ENCODE measurements at regions not wholly inside any gene's neighbourhood (a gene's known extent, or its start where the extent isn't known, plus 50 kb on each side); places are given as distances from the start of the nearest gene placed in this dataset.

DNA sequence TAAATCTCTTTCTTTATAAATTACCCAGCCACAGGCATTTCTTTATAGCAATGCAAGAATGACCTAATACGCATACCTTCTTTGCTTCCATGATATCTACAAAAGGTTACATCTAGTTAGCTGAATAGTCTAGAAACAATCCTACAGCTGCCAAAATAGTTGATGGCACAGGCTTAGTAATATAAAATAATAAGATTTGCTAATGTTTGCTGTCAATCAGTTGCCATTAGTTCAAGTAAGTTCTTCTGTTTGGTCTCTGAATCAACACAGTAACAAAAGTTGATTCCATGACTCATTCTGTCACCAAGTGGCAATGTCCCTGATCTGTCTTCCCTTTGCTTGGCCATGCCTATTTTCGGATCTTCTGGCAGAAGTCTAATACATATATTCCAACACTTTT is 470.2 kb downstream of the SPRY1 start:
- no peak overlapping the region for H3K4me3 ChIP-seq (ENCODE audit: low read depth, low read length)
- TF ChIP-seq, protein P1, sequence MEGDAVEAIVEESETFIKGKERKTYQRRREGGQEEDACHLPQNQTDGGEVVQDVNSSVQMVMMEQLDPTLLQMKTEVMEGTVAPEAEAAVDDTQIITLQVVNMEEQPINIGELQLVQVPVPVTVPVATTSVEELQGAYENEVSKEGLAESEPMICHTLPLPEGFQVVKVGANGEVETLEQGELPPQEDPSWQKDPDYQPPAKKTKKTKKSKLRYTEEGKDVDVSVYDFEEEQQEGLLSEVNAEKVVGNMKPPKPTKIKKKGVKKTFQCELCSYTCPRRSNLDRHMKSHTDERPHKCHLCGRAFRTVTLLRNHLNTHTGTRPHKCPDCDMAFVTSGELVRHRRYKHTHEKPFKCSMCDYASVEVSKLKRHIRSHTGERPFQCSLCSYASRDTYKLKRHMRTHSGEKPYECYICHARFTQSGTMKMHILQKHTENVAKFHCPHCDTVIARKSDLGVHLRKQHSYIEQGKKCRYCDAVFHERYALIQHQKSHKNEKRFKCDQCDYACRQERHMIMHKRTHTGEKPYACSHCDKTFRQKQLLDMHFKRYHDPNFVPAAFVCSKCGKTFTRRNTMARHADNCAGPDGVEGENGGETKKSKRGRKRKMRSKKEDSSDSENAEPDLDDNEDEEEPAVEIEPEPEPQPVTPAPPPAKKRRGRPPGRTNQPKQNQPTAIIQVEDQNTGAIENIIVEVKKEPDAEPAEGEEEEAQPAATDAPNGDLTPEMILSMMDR (IDR thresholded peaks at IDR 0.05; ENCODE audit: low read depth, low read length), result no peak
- no peaks in the 10 kb centered on the region for H3K27me3 ChIP-seq (ENCODE audit: insufficient read depth, low read depth, severe bottlenecking)
- H3K27ac ChIP-seq, result no peak overlapping the region
- no peaks in the 10 kb centered on the region for H3K36me3 ChIP-seq
- no peak for DNase-seq
- H3K9me3 ChIP-seq (ENCODE audit: severe bottlenecking), result peaks cover 2% of the 10 kb centered on the region

DNA sequence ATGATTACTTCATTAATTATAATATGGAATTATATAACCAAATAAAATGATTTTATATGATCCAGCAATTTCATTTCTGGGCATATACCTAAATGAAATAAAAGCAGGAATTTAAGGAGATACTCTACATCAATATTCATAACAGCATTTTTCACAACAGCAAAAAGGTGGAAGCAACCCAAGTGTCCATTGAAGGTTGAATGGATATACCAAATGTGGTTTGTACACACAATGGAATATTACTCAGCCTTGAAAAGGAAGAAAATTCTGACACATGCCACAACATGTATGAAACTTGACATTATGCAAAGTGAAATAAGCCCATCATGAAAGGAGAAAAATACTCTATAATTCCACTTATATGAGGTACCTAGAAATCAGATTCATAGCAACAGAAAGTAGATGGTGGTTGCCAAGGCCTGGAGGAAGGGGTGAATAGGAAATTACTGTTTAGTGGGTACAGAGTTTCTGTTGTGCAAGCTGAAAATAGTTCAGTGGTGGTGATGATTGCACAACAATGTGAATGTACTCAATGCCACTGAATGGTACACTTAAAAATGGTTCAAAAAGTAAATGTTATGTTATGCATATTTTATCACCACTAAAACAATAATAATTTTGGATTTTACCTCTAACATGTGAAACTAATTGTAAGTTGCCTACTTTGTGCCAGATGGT is 471.5 kb downstream of the SPRY1 start:
- TF ChIP-seq, protein P1 (IDR thresholded peaks at IDR 0.05; ENCODE audit: low read depth, low read length), result no peak
- H3K36me3 ChIP-seq, result no peaks in the 10 kb centered on the region
- H3K4me3 ChIP-seq (ENCODE audit: low read depth, low read length), result no peak overlapping the region
- H3K27me3 ChIP-seq (ENCODE audit: insufficient read depth, low read depth, severe bottlenecking), result no peaks in the 10 kb centered on the region
- peaks cover 2% of the 10 kb centered on the region for H3K9me3 ChIP-seq (ENCODE audit: severe bottlenecking)
- no peak for DNase-seq
- H3K27ac ChIP-seq, result no peak overlapping the region

DNA sequence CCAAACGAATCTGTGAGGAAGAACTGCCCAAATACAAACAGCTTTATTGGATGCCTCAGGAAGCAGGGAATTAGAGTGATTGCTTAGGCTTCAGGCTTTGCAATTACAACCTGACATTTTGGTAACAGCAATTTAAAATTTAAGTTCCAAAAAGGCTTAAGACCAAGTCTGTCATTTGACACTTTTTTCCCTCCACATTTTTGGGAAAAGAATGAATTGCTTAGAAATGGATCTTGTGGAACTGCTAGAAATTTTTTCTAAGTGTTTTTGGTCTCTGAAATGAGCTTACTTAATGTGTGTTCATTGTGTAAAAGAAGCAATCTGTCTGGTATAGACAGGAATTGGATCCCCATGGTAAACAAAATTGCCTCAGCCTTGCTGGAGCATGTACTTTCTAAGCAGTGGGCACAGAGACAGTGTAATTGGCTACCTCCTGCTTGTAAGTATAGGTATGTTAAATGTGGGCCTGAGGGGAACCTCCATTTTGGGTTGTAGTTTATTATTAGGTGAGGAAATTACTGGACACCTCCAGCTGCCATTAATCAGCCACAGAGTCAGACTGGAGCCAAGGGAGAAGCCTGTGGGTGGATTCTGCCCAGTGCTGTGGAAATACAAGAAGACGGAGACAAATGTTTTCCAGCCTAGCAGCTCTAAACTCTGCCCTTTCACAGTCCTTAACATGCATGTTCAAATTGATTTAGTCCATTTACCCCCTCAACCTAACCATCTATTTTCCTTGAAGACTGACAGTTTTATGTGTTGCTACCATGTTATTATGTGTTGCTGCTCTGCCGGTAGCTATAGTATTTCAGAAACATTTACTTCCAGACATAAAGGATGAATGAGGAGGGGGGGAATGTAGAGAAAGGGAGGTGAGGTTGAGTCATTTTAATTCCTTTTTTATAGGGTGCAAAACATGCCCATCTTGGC is 473.0 kb downstream of the SPRY1 start:
- DNase-seq, result no peak
- Histone ChIP-seq H3K4me3 (ENCODE audit: low read depth, low read length) (no peak overlapping the region), H3K36me3 (no peaks in the 10 kb centered on the region), H3K27me3 (ENCODE audit: insufficient read depth, low read depth, severe bottlenecking) (no peaks in the 10 kb centered on the region), H3K27ac (no peak overlapping the region), H3K9me3 (ENCODE audit: severe bottlenecking) (peaks cover 2% of the 10 kb centered on the region)
- TF ChIP-seq, protein P1 (IDR thresholded peaks at IDR 0.05; ENCODE audit: low read depth, low read length), result no peak

DNA sequence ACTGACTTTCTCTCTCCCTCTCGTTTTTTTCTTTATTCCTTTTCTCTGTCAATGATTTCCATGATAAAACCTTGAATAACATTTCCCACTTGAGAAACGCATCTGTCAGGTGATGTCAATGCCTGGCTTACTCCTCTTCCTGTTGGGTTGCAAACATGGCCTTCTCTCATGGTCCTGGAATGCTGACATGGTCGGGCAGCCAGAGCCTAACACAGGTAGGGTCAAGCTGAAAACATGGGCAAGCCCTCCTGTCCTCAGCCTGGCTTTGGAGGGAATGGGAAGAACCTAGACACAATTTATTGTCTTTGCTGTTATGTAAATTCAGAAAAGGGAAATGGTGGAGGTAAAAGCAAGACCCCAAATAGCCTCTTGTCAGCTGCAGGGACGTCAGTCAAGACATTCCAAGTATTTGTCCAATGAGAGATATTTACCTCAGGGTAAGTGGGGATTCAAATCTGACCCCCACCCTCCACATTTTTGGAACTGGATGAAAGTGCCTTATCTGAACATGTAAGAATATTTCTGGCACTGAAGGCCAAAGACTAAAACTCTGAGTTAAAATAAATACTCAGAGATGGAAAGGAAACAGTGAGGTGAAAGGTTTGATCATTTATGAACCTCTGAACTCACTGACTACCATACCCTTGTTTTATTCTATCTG is 473.8 kb downstream of the SPRY1 start:
- Histone ChIP-seq H3K4me3 (ENCODE audit: low read depth, low read length) (no peak overlapping the region), H3K27me3 (ENCODE audit: insufficient read depth, low read depth, severe bottlenecking) (no peaks in the 10 kb centered on the region), H3K36me3 (no peaks in the 10 kb centered on the region), H3K9me3 (ENCODE audit: severe bottlenecking) (peaks cover 2% of the 10 kb centered on the region), H3K27ac (no peak overlapping the region)
- TF ChIP-seq, protein P1 (IDR thresholded peaks at IDR 0.05; ENCODE audit: low read depth, low read length), result no peak
- DNase-seq, result no peak

DNA sequence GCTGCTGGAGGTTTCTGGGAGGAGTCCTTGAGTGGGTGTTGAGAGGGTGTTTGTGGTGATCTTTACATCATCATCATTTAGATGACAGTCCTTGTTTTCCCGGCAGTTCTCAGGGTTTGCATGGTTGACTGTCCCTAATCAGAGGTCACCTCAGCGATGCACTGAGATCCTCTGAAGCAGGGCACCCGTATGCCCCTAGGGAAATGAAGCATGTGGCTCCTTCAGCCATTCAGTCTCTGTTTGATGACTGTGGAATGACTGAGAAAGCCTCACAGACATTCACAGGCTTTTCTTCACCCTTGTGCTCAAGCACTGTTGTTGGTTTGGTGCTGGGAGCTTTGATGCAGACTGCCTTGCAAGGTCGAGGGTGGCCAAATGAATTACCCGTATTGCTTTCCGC is 474.7 kb downstream of the SPRY1 start:
- H3K36me3 ChIP-seq, result no peaks in the 10 kb centered on the region
- TF ChIP-seq, protein P1 (IDR thresholded peaks at IDR 0.05; ENCODE audit: low read depth, low read length), result no peak
- no peaks in the 10 kb centered on the region for H3K27me3 ChIP-seq (ENCODE audit: insufficient read depth, low read depth, severe bottlenecking)
- H3K9me3 ChIP-seq (ENCODE audit: severe bottlenecking), result peaks cover 2% of the 10 kb centered on the region
- H3K4me3 ChIP-seq (ENCODE audit: low read depth, low read length), result no peak overlapping the region
- no peak overlapping the region for H3K27ac ChIP-seq
- DNase-seq, result no peak
